ENCODE measurements at regions not wholly inside any gene's neighbourhood (a gene's known extent, or its start where the extent isn't known, plus 50 kb on each side); places are given as distances from the start of the nearest gene placed in this dataset.

DNA sequence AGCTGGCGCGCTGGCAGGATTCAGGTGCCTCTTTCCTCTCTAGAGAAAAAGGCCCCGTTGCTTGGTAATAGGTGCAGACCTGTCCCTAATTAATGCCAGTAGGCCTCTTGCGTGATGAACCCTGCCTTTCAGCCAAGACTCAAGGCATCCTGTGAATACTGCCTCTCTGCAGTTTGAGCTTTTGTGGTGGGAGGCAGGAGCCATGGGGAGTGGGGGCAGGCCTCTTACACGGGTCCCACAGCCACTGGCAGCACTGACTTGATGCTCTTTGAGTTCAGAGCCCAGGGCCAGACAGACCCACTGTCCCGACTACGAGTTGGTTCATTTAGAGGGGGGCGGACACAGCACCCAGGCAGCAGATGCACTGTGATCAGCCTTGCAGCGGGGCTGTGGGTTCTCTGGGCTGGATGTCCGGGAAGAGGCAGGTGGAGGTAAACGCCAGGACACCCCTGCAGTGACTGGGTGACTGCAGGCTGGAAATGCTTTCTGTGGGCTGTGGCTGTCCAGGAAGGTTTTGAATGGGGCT lies 237.0 kb downstream of the SEC14L1 start (continued):
- TF ChIP-seq, protein P1, sequence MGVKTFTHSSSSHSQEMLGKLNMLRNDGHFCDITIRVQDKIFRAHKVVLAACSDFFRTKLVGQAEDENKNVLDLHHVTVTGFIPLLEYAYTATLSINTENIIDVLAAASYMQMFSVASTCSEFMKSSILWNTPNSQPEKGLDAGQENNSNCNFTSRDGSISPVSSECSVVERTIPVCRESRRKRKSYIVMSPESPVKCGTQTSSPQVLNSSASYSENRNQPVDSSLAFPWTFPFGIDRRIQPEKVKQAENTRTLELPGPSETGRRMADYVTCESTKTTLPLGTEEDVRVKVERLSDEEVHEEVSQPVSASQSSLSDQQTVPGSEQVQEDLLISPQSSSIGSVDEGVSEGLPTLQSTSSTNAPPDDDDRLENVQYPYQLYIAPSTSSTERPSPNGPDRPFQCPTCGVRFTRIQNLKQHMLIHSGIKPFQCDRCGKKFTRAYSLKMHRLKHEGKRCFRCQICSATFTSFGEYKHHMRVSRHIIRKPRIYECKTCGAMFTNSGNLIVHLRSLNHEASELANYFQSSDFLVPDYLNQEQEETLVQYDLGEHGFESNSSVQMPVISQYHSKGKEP (tag by site-specific recombination; IDR thresholded peaks at IDR 0.05), result no peak
- TF ChIP-seq ZNF548 (tag by site-specific recombination; IDR thresholded peaks at IDR 0.05) (no peak), SCRT1 (tag by site-specific recombination; IDR thresholded peaks at IDR 0.05; ENCODE audit: borderline replicate concordance) (no peak), INSM2 (tag by site-specific recombination; IDR thresholded peaks at IDR 0.05) (no peak), ZNF555 (tag by site-specific recombination; conservative IDR thresholded peaks at IDR 0.05) (no peak), ZBTB17 (tag by site-specific recombination; IDR thresholded peaks at IDR 0.05) (no peak), KLF8 (tag by site-specific recombination; IDR thresholded peaks at IDR 0.05) (no peak)
- TF ChIP-seq, protein P2, sequence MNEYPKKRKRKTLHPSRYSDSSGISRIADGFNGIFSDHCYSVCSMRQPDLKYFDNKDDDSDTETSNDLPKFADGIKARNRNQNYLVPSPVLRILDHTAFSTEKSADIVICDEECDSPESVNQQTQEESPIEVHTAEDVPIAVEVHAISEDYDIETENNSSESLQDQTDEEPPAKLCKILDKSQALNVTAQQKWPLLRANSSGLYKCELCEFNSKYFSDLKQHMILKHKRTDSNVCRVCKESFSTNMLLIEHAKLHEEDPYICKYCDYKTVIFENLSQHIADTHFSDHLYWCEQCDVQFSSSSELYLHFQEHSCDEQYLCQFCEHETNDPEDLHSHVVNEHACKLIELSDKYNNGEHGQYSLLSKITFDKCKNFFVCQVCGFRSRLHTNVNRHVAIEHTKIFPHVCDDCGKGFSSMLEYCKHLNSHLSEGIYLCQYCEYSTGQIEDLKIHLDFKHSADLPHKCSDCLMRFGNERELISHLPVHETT (tag by site-specific recombination; IDR thresholded peaks at IDR 0.05), result no peak
- TF ChIP-seq, protein P3, sequence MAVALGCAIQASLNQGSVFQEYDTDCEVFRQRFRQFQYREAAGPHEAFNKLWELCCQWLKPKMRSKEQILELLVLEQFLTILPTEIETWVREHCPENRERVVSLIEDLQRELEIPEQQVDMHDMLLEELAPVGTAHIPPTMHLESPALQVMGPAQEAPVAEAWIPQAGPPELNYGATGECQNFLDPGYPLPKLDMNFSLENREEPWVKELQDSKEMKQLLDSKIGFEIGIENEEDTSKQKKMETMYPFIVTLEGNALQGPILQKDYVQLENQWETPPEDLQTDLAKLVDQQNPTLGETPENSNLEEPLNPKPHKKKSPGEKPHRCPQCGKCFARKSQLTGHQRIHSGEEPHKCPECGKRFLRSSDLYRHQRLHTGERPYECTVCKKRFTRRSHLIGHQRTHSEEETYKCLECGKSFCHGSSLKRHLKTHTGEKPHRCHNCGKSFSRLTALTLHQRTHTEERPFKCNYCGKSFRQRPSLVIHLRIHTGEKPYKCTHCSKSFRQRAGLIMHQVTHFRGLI (tag by site-specific recombination; IDR thresholded peaks at IDR 0.05), result no peak

GRCh38 chr17:77378318-77379064 lies 237.7 kb downstream of the SEC14L1 start:
- Histone ChIP-seq H3K4me3 (ENCODE audit: low read depth, low read length) (no peak overlapping the region), H3K4me1 (ENCODE audit: control insufficient read depth, insufficient read depth, low read length) (peaks cover 11% of the 10 kb centered on the region), H3K9me3 (ENCODE audit: control insufficient read depth, insufficient read depth, low read depth, low read length) (no peaks in the 10 kb centered on the region), H3K27ac (ENCODE audit: extremely low read depth, low read depth, low read length) (no peak overlapping the region), H3K36me3 (ENCODE audit: control insufficient read depth in 2 of 2, insufficient read depth in 1 of 2, low read length in 2 of 2) (no peaks in the 10 kb centered on the region)
- ChIA-PET POLR2A (no interaction called here), CTCF (interaction anchor here (0.6 kb wide), 1 partner anchor 50 kb away, joined by 3 read pairs; no protein-coding TSS in a partner anchor)
- TF ChIP-seq HOXA7 (CRISPR knock-in tag; IDR thresholded peaks at IDR 0.05; ENCODE audit: borderline replicate concordance) (no peak), ZNF624 (tag by site-specific recombination; IDR thresholded peaks at IDR 0.05) (no peak), ELK4 (IDR thresholded peaks at IDR 0.05; ENCODE audit: borderline replicate concordance, low read depth, low read length) (no peak), KLF7 (tag by site-specific recombination; IDR thresholded peaks at IDR 0.05; ENCODE audit: borderline replicate concordance) (no peak), ATF2 (tag by site-specific recombination; IDR thresholded peaks at IDR 0.05; ENCODE audit: low read depth) (no peak)
